GM18873 (cell line): ENCODE measurements at regions not wholly inside any gene's neighbourhood (a gene's known extent, or its start where the extent isn't known, plus 50 kb on each side); places are given as distances from the start of the nearest gene placed in this dataset.

Experiments
- ATAC-seq: cut with Tn5 transposase; IDR thresholded peaks from one replicate; pipeline ENCODE4 v1.9.1; 2021; ENCODE audit warnings: mild to moderate bottlenecking, moderate library complexity, moderate number of reproducible peaks; ENCODE audit not compliant: unreplicated experiment, low FRiP score

GRCh38 chr4:164357957-164358356, 396.0 kb upstream of the SMIM31 start:
- ATAC-seq: no peak

GRCh38 chr4:164358400-164358799, 395.5 kb upstream of the SMIM31 start:
- ATAC-seq: no peak

GRCh38 chr4:164359881-164360280, 394.1 kb upstream of the SMIM31 start:
- no peak for ATAC-seq

GRCh38 chr4:164368894-164369293, 385.0 kb upstream of the SMIM31 start:
- no peak for ATAC-seq

GRCh38 chr4:164373021-164373420, 380.9 kb upstream of the SMIM31 start:
- ATAC-seq: no peak

- no peak for ATAC-seq
Measured at GRCh38 chr4:164377277-164377676, 376.7 kb upstream of the SMIM31 start.

GRCh38 chr4:164378361-164378760, 375.6 kb upstream of the SMIM31 start:
- ATAC-seq: no peak

GRCh38 chr4:164379694-164380093, 374.2 kb upstream of the SMIM31 start:
- no peak for ATAC-seq

GRCh38 chr4:164381859-164382258, 372.1 kb upstream of the SMIM31 start:
- no peak for ATAC-seq

GRCh38 chr4:164383058-164383357, 370.9 kb upstream of the SMIM31 start:
- no peak for ATAC-seq

- no peak for ATAC-seq
Measured at GRCh38 chr4:164383358-164384220, 370.3 kb upstream of the SMIM31 start.

GRCh38 chr4:164384416-164384815, 369.5 kb upstream of the SMIM31 start:
- ATAC-seq: no peak

GRCh38 chr4:164396439-164396838, 357.5 kb upstream of the SMIM31 start:
- no peak for ATAC-seq

- no peak for ATAC-seq
Measured at GRCh38 chr4:164402554-164402953, 351.4 kb upstream of the SMIM31 start.

- no peak for ATAC-seq
Measured at GRCh38 chr4:164405774-164406173, 348.2 kb upstream of the SMIM31 start.

- no peak for ATAC-seq
Measured at GRCh38 chr4:164408831-164409230, 345.1 kb upstream of the SMIM31 start.

- no peak for ATAC-seq
Measured at GRCh38 chr4:164410401-164410800, 343.5 kb upstream of the SMIM31 start.

- no peak for ATAC-seq
Measured at GRCh38 chr4:164412246-164412645, 341.7 kb upstream of the SMIM31 start.

GRCh38 chr4:164413743-164414142, 340.2 kb upstream of the SMIM31 start:
- no peak for ATAC-seq

GRCh38 chr4:164423819-164424218, 330.1 kb upstream of the SMIM31 start:
- ATAC-seq: no peak

- ATAC-seq: no peak
Measured at GRCh38 chr4:164424846-164425245, 329.1 kb upstream of the SMIM31 start.

GRCh38 chr4:164428561-164428960, 325.4 kb upstream of the SMIM31 start:
- ATAC-seq: no peak

- no peak for ATAC-seq
Measured at GRCh38 chr4:164438321-164438720, 315.6 kb upstream of the SMIM31 start.
